ENCODE measurements at regions not wholly inside any gene's neighbourhood (a gene's known extent, or its start where the extent isn't known, plus 50 kb on each side); places are given as distances from the start of the nearest gene placed in this dataset.

GRCh38 chr2:65802298-65802942, 370.0 kb upstream of the SPRED2 start:
- TF ChIP-seq CTCF (IDR thresholded peaks at IDR 0.05), result no peak
- no peak for TF ChIP-seq POLR2A (IDR thresholded peaks at IDR 0.05)
- no peak for DNase-seq
- no peaks in the 10 kb centered on the region for H3K27me3 ChIP-seq
- H3K9me3 ChIP-seq, result no peaks in the 10 kb centered on the region
- no peaks in the 10 kb centered on the region for H3K4me1 ChIP-seq
- no peak overlapping the region for H3K27ac ChIP-seq
- no peak overlapping the region for H3K4me3 ChIP-seq
- no peaks in the 10 kb centered on the region for H3K36me3 ChIP-seq
- intact Hi-C loops (cut with DNase I; ENCODE audit: low total_unique reads), result no loop called here

- intact Hi-C loops (cut with DNase I; ENCODE audit: low total_unique reads), result no loop called here
- Histone ChIP-seq H3K27me3 (no peaks in the 10 kb centered on the region), H3K4me1 (no peaks in the 10 kb centered on the region), H3K36me3 (no peaks in the 10 kb centered on the region), H3K9me3 (no peaks in the 10 kb centered on the region), H3K27ac (no peak overlapping the region), H3K4me3 (no peak overlapping the region)
- no peak for TF ChIP-seq CTCF (IDR thresholded peaks at IDR 0.05)
- TF ChIP-seq POLR2A (IDR thresholded peaks at IDR 0.05), result no peak
- DNase-seq, result no peak
Measured at GRCh38 chr2:65800998-65801397, 368.6 kb upstream of the SPRED2 start.

- intact Hi-C loops (cut with DNase I; ENCODE audit: low total_unique reads), result no loop called here
- Histone ChIP-seq H3K27ac (no peak overlapping the region), H3K4me3 (no peak overlapping the region), H3K4me1 (no peaks in the 10 kb centered on the region), H3K9me3 (no peaks in the 10 kb centered on the region), H3K27me3 (no peaks in the 10 kb centered on the region), H3K36me3 (no peaks in the 10 kb centered on the region)
- no peak for DNase-seq
- TF ChIP-seq CTCF (IDR thresholded peaks at IDR 0.05), result no peak
- no peak for TF ChIP-seq POLR2A (IDR thresholded peaks at IDR 0.05)
Measured at GRCh38 chr2:65799141-65799854, 366.9 kb upstream of the SPRED2 start.

- H3K36me3 ChIP-seq, result no peaks in the 10 kb centered on the region
- no peaks in the 10 kb centered on the region for H3K4me1 ChIP-seq
- DNase-seq, result no peak
- intact Hi-C loops (cut with DNase I; ENCODE audit: low total_unique reads), result no loop called here
- H3K9me3 ChIP-seq, result no peaks in the 10 kb centered on the region
- no peaks in the 10 kb centered on the region for H3K27me3 ChIP-seq
- no peak overlapping the region for H3K4me3 ChIP-seq
- no peak for TF ChIP-seq POLR2A (IDR thresholded peaks at IDR 0.05)
- TF ChIP-seq CTCF (IDR thresholded peaks at IDR 0.05), result no peak
- no peak overlapping the region for H3K27ac ChIP-seq
Measured at GRCh38 chr2:65798641-65799040, 366.2 kb upstream of the SPRED2 start.

GRCh38 chr2:65794994-65795393, 362.6 kb upstream of the SPRED2 start:
- Histone ChIP-seq H3K4me3 (no peak overlapping the region), H3K27ac (no peak overlapping the region), H3K9me3 (no peaks in the 10 kb centered on the region), H3K36me3 (no peaks in the 10 kb centered on the region), H3K27me3 (no peaks in the 10 kb centered on the region), H3K4me1 (no peaks in the 10 kb centered on the region)
- no peak for DNase-seq
- no peak for TF ChIP-seq CTCF (IDR thresholded peaks at IDR 0.05)
- no peak for TF ChIP-seq POLR2A (IDR thresholded peaks at IDR 0.05)
- intact Hi-C loops (cut with DNase I; ENCODE audit: low total_unique reads), result no loop called here
